IPS-NIHi7 (cell line): ENCODE measurements at regions not wholly inside any gene's neighbourhood (a gene's known extent, or its start where the extent isn't known, plus 50 kb on each side); places are given as distances from the start of the nearest gene placed in this dataset.

Experiments
- DNase-seq: peaks from one replicate; pipeline ENCODE4 v3.0.0; 2012; ENCODE audit warnings: mixed read lengths; ENCODE audit errors: extremely low spot score

- no peak for DNase-seq
Measured at GRCh38 chr9:113701774-113702755, 174.0 kb upstream of the ZNF618 start.

GRCh38 chr9:113705306-113705927 lies 170.7 kb upstream of the ZNF618 start:
- no peak for DNase-seq

DNA sequence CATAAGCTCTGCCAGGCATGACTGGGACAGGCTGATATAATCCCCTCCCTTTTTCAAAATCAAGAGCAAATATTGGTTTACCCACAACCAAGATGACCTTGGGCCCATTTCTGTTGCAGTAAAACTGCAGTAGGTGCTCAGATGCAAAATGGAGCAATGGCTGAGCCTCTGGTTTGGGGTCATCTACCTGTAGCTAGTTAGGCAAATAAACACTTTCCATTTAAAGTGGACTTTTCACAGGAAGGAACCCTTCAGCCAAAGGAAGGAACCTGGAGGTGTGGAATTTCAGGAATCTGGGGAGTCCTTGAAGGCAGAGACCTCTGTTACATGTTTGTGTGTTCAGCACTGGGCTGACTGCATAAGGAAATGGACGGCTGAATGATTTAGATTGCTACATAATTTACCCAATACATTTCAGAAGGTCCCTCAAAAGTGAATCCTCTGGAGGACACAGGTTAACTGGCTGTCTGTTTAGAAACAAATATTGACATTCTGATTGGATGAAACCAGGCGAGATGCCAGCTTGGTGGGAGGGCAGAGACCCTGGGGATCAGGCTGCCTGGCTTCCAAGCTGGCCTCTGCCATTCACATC lies 170.1 kb upstream of the ZNF618 start:
- DNase-seq, result peak; percentile 63

- DNase-seq, result no peak
Measured at GRCh38 chr9:113707953-113708695, 168.0 kb upstream of the ZNF618 start.

DNA sequence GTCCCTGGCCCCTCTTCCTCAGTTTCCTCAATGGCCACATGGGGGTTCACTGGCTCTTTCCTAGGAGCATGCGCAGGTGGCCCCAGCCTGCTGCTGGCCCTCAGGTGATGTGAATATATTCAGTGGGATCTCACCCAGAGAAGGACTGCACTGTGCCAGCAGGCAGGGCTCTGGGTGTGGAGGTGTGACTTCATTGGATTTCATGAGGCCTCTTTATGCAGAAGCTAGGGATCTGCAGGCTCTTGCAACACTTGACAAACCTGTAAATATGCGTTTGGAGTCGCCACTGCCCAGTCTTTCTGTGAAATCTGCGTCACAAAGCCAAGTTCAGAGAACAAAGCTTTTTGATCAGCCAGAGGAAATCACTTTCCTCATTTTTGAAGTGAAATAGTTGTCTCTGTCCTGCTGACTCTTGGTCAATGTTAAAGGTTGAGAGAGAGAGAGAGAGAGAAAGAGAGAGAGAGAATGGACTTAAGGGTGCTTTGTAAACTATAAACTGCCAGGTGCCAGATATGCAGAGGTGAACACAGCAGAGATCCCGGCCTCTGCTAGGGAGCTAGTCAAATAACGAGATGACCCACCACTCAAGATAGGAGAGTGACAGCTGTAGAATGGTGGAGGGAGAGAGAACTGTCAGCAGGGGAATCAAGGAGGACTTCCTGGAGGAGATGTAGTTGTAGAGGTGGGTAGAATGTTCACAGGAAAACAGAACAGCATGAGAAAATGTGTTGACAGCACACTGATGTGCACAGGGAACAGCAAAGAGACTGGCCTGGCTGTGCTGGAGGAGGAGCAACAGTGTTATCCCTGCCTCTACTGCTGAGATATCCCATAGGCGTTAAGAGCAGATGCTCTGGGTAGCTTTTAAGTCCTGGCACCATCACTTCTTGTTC lies 167.0 kb upstream of the ZNF618 start:
- no peak for DNase-seq

GRCh38 chr9:113709721-113710120 lies 166.4 kb upstream of the ZNF618 start:
- DNase-seq, result no peak

DNA sequence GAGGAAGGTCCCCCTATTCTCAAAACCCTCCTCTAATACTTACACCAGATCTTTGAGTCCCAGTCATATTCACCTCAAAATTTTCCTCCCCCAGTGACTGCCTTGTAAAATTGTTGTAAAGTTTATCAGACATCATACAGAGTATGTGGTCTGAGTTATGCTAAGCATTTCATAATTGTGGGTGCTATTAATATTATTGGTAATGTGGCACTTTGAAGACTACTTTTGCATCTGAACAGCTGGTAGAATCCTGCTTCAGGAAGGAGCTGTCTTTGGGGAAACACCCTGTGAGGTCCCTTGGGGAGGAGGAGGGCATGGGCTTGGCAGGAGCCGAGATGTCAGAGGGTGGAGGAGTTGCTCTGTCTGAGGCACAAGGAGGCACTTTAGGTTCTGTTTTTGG lies 164.9 kb upstream of the ZNF618 start:
- no peak for DNase-seq

DNA sequence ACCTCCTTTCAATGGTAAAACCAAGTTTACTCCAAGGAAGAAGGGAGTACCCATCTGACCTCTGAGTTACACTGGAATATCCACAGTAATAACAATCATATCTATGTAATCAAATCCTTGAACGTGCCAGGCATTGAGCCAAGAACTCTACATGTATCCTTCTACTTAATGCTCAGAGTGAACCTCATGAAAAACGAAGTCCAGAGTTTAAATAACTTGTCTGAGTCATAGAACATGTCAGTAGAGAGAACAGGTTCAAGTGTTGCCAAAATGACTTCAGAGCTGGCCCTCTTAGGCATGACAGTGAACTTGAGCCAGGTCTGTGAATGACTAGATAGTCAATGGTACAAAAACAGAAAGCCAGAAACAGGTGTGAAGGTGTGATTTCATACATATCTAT lies 164.1 kb upstream of the ZNF618 start:
- DNase-seq, result no peak

GRCh38 chr9:113715086-113715485 lies 161.0 kb upstream of the ZNF618 start:
- DNase-seq, result no peak

GRCh38 chr9:113719919-113720318 lies 156.2 kb upstream of the ZNF618 start:
- no peak for DNase-seq

GRCh38 chr9:113720495-113720894 lies 155.6 kb upstream of the ZNF618 start:
- no peak for DNase-seq

- no peak for DNase-seq
Measured at GRCh38 chr9:113721856-113722255, 154.3 kb upstream of the ZNF618 start.

- DNase-seq, result no peak
Measured at GRCh38 chr9:113724202-113724601, 151.9 kb upstream of the ZNF618 start.

DNA sequence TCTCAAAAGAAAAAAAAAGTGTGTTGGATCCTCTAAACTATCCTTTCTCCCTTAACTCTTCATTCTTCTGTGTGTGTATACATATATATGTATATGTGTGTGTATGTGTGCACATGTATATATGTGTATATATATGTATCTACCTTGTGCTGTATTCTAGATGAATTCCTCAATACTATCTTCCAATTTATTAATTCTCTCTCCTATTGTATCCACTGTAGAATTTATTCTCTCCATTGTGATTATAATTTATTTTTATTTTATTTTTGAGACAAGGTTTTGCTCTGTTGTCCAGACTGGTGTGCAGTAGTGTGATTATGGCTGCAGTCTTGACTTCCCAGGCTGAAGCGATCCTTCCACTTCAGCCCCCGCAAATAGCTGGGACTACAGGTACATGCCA lies 147.1 kb upstream of the ZNF618 start:
- no peak for DNase-seq

- no peak for DNase-seq
Measured at GRCh38 chr9:113734826-113735225, 141.3 kb upstream of the ZNF618 start.

DNA sequence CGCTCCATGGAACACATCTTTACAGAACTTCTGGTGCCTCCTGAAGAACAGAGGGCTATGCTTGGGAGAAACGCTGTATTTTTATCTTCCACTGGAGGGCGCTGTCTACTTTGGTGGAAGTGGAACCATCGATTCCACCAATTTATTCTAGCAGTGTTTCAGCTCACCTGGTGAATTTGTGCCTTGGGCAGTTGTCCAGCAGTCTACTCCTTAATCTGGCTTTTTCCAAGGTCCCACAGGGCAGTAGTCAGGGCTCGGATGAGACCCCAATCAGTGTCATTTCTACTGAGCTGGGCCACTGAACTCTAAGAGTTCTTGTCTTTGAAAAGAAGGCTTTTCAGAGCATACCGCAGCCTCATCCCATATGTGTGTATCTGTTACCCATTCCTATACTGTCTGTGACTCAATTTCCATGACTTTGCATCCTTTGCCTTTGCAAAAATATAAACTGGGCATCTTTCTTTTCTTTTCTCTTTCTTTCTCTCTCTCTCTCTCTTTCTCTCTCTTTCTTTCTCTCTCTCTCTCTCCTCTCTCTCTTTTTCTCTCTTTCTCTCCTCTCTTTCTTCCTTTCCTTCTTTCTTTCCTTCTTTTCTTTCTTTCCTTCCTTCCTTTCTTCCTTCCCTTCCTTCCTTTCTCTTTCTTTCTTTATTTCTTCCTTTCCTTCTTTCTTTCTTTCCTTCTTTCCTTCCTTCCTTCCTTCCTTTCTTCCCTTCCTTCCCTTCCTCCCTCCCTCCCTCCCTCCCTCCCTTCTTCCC lies 138.4 kb upstream of the ZNF618 start:
- DNase-seq, result peak; percentile 82

DNA sequence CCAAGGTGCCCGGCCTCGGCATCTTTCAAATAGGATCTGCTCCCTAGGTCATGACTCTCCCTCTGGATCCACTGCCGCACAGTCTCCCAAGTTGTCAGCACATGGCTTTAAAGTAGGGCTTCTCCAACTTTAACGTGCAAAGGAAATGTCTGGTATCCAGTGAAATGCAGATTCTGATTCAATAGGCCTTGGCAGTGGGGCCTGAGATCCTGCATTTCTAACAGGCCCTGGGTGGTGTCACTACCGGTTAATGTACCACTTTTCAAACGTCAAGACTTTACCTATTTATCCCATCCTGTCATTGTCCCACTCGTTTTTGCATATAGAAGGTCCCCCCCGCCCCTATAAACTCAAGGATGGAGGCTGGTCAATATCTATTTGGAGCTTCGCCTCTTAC lies 137.6 kb upstream of the ZNF618 start:
- DNase-seq, result no peak

DNA sequence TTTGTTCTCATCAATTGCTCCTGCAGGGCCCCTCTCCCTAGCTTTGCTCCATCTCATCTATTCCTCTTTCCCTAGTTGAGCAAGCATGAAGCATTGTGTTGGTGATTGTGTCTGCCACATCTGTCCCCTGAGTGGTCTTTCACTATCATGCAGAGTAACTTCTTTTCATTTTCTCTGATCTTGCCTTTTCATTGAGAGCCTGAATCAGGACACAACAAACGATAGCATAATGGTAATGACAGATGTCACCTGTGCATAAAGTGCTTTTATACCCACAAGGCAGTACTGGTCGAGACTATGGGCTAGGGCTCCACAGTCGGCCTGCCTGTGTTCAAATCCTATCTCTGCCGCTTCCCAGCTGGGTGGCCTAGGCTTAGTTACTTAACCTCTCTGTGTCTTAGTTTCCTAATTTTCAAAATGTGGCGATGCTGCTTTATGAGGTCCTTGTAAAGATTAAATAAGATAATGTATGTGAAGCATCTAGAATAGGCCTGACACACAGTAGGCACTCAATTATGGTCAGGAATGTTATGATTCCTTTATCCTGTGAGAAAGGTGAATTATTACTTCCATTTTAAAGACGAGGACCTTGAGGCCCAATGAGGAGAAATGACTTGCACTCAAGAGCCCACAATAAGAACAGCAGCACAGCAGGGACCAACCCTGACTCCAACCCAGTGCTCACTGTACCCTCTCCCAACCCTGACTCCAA lies 137.1 kb upstream of the ZNF618 start:
- no peak for DNase-seq
